NCI-H2107 (cell line): ENCODE measurements at regions not wholly inside any gene's neighbourhood (a gene's known extent, or its start where the extent isn't known, plus 50 kb on each side); places are given as distances from the start of the nearest gene placed in this dataset.
"Not testable (repeated sequence)": the region's sequence is repeated elsewhere in the genome, so short reads cannot be mapped to it uniquely, and the experiment has no call there.

Source experiments
- DNase-seq: peaks from one replicate; lab custom pipeline; 2025; lab: John Stamatoyannopoulos, UW

- DNase-seq, result no peak
Observed at GRCh38 chr6:68235326-68235784, 399.7 kb upstream of the ADGRB3 start.

GRCh38 chr6:68233623-68234022 lies 401.5 kb upstream of the ADGRB3 start:
- no peak for DNase-seq

- no peak for DNase-seq
Observed at GRCh38 chr6:68229566-68229965, 405.5 kb upstream of the ADGRB3 start.

- no peak for DNase-seq
Observed at GRCh38 chr6:68226460-68226859, 408.6 kb upstream of the ADGRB3 start.

GRCh38 chr6:68225729-68226128 lies 409.4 kb upstream of the ADGRB3 start:
- no peak for DNase-seq

GRCh38 chr6:68211242-68211795 lies 423.8 kb upstream of the ADGRB3 start:
- no peak for DNase-seq

- not testable (repeated sequence) for DNase-seq
Observed at GRCh38 chr6:68207612-68208011, 427.5 kb upstream of the ADGRB3 start.

- no peak for DNase-seq
Observed at GRCh38 chr6:68200929-68201328, 434.2 kb upstream of the ADGRB3 start.

- DNase-seq, result no peak
Observed at GRCh38 chr6:68197356-68197755, 437.7 kb upstream of the ADGRB3 start.

- DNase-seq, result no peak
Observed at GRCh38 chr6:68196645-68197044, 438.4 kb upstream of the ADGRB3 start.

GRCh38 chr6:68195753-68196152 lies 439.3 kb upstream of the ADGRB3 start:
- not testable (repeated sequence) for DNase-seq

GRCh38 chr6:68194846-68195478 lies 440.1 kb upstream of the ADGRB3 start:
- no peak for DNase-seq

GRCh38 chr6:68192988-68193387 lies 442.1 kb upstream of the ADGRB3 start:
- DNase-seq, result no peak

- DNase-seq, result no peak
Observed at GRCh38 chr6:68189217-68189815, 445.8 kb upstream of the ADGRB3 start.

GRCh38 chr6:68186870-68187269 lies 448.2 kb upstream of the ADGRB3 start:
- DNase-seq, result no peak

GRCh38 chr6:68182386-68182785 lies 452.7 kb upstream of the ADGRB3 start:
- no peak for DNase-seq

- not testable (repeated sequence) for DNase-seq
Observed at GRCh38 chr6:68181027-68181426, 454.1 kb upstream of the ADGRB3 start.

GRCh38 chr6:68173616-68174015 lies 461.5 kb upstream of the ADGRB3 start:
- DNase-seq, result no peak

GRCh38 chr6:68169922-68170321 lies 465.2 kb upstream of the ADGRB3 start:
- DNase-seq, result no peak

- DNase-seq, result no peak
Observed at GRCh38 chr6:68167604-68168003, 467.5 kb upstream of the ADGRB3 start.

GRCh38 chr6:68160812-68161211 lies 474.3 kb upstream of the ADGRB3 start:
- DNase-seq, result not testable (repeated sequence)

GRCh38 chr6:68160348-68160747 lies 474.7 kb upstream of the ADGRB3 start:
- no peak for DNase-seq

- DNase-seq, result no peak
Observed at GRCh38 chr6:68159433-68159832, 475.6 kb upstream of the ADGRB3 start.

GRCh38 chr6:68158256-68158655 lies 476.8 kb upstream of the ADGRB3 start:
- no peak for DNase-seq
